HEK293 (cell line): ENCODE measurements at regions not wholly inside any gene's neighbourhood (a gene's known extent, or its start where the extent isn't known, plus 50 kb on each side); places are given as distances from the start of the nearest gene placed in this dataset.

Experiments used
- CTCF ChIA-PET: fragments of 350-600 bp; formaldehyde crosslinking; extraction: SDS; loops from one replicate; lab custom pipeline; 2021; ENCODE audit warnings: antibody characterized with exemption; lab: Yijun Ruan, JAX
- POLR2A ChIA-PET: fragments of 300-600 bp; formaldehyde crosslinking; extraction: SDS; loops from one replicate; lab custom pipeline; 2020; ENCODE audit warnings: antibody characterized with exemption, inconsistent platforms; lab: Yijun Ruan, JAX
- H3K27ac ChIP-seq: fragments of 200-500 bp; sonication (Bioruptor generic); 2 replicates; pipeline ENCODE4 v1.5.1; 2014; ENCODE audit warnings: low read depth, low read length, control low read depth, inconsistent platforms; ENCODE audit errors: extremely low read depth
- H3K36me3 ChIP-seq, 2 experiments: fragments of 200-500 bp in 1 of 2; sonication (Bioruptor generic) in 1 of 2; 1 replicate in 1 of 2; 2 replicates in 1 of 2; pipeline ENCODE4 v1.5.1; 2014 to 2017; ENCODE audit warnings: inconsistent platforms in 2 of 2, low read length in 2 of 2; ENCODE audit not compliant: control insufficient read depth in 2 of 2, insufficient read depth in 1 of 2
- H3K4me1 ChIP-seq: fragments of 200-500 bp; sonication (Bioruptor generic); 2 replicates; pipeline ENCODE4 v1.5.1; 2014; ENCODE audit warnings: mild to moderate bottlenecking, low read length, inconsistent platforms; ENCODE audit not compliant: control insufficient read depth, insufficient read depth
- H3K4me3 ChIP-seq: 2 replicates; pipeline ENCODE4 v1.5.1; 2011; ENCODE audit warnings: low read depth, mild to moderate bottlenecking, control low read depth, low read length, moderate library complexity
- H3K9me3 ChIP-seq: fragments of 200-500 bp; sonication (Bioruptor generic); 2 replicates; pipeline ENCODE4 v1.5.1; 2014; ENCODE audit warnings: low read depth, low read length, inconsistent platforms; ENCODE audit not compliant: control insufficient read depth, insufficient read depth
- FEZF1 ChIP-seq: fragments of 450-650 bp; formaldehyde crosslinking; IDR thresholded peaks from 2 replicates; pipeline ENCODE4 v1.5.1; 2016; ENCODE audit warnings: missing biosample characterization, missing genetic modification characterization
- GFI1B ChIP-seq: fragments of 450-650 bp; formaldehyde crosslinking; IDR thresholded peaks from 2 replicates; pipeline ENCODE4 v1.5.1; 2016; ENCODE audit warnings: missing biosample characterization, missing genetic modification characterization
- SCRT2 ChIP-seq: fragments of 450-650 bp; formaldehyde crosslinking; IDR thresholded peaks from 2 replicates; pipeline ENCODE4 v1.5.1; 2016; ENCODE audit warnings: missing biosample characterization, missing genetic modification characterization
- YY2 ChIP-seq: fragments of 450-650 bp; formaldehyde crosslinking; IDR thresholded peaks from 2 replicates; pipeline ENCODE4 v1.5.1; 2016; ENCODE audit warnings: missing biosample characterization, missing genetic modification characterization
- ZNF324 ChIP-seq: fragments of 450-650 bp; formaldehyde crosslinking; IDR thresholded peaks from 2 replicates; pipeline ENCODE4 v1.5.1; 2016; ENCODE audit warnings: missing biosample characterization, missing genetic modification characterization
- ZNF549 ChIP-seq: fragments of 450-650 bp; IDR thresholded peaks from 2 replicates; pipeline ENCODE4 v1.5.1; 2018; ENCODE audit warnings: missing biosample characterization, missing genetic modification characterization, mild to moderate bottlenecking, inconsistent platforms, moderate library complexity
- ZNF629 ChIP-seq: fragments of 450-650 bp; formaldehyde crosslinking; IDR thresholded peaks from 2 replicates; pipeline ENCODE4 v1.5.1; 2017; ENCODE audit warnings: missing biosample characterization, missing genetic modification characterization
- ZNF747 ChIP-seq: fragments of 450-650 bp; formaldehyde crosslinking; IDR thresholded peaks from 2 replicates; pipeline ENCODE4 v1.5.1; 2016; ENCODE audit warnings: missing biosample characterization, missing genetic modification characterization
- TF ChIP-seq, protein P1 (sequence below): fragments of 450-650 bp; formaldehyde crosslinking; IDR thresholded peaks from 2 replicates; pipeline ENCODE4 v1.5.1; 2016; ENCODE audit warnings: missing biosample characterization, missing genetic modification characterization, borderline replicate concordance
- TF ChIP-seq, protein P2 (sequence below): fragments of 450-650 bp; formaldehyde crosslinking; IDR thresholded peaks from 2 replicates; pipeline ENCODE4 v1.5.1; 2017; ENCODE audit warnings: missing biosample characterization, missing genetic modification characterization
- TF ChIP-seq, protein P3 (sequence below): fragments of 450-650 bp; formaldehyde crosslinking; IDR thresholded peaks from 2 replicates; pipeline ENCODE4 v1.5.1; 2016; ENCODE audit warnings: missing biosample characterization, missing genetic modification characterization, borderline replicate concordance

- TF ChIP-seq, protein P1, sequence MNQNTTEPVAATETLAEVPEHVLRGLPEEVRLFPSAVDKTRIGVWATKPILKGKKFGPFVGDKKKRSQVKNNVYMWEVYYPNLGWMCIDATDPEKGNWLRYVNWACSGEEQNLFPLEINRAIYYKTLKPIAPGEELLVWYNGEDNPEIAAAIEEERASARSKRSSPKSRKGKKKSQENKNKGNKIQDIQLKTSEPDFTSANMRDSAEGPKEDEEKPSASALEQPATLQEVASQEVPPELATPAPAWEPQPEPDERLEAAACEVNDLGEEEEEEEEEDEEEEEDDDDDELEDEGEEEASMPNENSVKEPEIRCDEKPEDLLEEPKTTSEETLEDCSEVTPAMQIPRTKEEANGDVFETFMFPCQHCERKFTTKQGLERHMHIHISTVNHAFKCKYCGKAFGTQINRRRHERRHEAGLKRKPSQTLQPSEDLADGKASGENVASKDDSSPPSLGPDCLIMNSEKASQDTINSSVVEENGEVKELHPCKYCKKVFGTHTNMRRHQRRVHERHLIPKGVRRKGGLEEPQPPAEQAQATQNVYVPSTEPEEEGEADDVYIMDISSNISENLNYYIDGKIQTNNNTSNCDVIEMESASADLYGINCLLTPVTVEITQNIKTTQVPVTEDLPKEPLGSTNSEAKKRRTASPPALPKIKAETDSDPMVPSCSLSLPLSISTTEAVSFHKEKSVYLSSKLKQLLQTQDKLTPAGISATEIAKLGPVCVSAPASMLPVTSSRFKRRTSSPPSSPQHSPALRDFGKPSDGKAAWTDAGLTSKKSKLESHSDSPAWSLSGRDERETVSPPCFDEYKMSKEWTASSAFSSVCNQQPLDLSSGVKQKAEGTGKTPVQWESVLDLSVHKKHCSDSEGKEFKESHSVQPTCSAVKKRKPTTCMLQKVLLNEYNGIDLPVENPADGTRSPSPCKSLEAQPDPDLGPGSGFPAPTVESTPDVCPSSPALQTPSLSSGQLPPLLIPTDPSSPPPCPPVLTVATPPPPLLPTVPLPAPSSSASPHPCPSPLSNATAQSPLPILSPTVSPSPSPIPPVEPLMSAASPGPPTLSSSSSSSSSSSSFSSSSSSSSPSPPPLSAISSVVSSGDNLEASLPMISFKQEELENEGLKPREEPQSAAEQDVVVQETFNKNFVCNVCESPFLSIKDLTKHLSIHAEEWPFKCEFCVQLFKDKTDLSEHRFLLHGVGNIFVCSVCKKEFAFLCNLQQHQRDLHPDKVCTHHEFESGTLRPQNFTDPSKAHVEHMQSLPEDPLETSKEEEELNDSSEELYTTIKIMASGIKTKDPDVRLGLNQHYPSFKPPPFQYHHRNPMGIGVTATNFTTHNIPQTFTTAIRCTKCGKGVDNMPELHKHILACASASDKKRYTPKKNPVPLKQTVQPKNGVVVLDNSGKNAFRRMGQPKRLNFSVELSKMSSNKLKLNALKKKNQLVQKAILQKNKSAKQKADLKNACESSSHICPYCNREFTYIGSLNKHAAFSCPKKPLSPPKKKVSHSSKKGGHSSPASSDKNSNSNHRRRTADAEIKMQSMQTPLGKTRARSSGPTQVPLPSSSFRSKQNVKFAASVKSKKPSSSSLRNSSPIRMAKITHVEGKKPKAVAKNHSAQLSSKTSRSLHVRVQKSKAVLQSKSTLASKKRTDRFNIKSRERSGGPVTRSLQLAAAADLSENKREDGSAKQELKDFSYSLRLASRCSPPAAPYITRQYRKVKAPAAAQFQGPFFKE (tag by site-specific recombination), result no peak
- TF ChIP-seq ZNF629 (tag by site-specific recombination) (no peak), ZNF324 (tag by site-specific recombination) (no peak), ZNF549 (tag by site-specific recombination) (no peak)
- TF ChIP-seq, all 188 proteins: peak for 0
Measured at GRCh38 chr5:32934529-32934928, 223.4 kb downstream of the NPR3 start (continued).

DNA sequence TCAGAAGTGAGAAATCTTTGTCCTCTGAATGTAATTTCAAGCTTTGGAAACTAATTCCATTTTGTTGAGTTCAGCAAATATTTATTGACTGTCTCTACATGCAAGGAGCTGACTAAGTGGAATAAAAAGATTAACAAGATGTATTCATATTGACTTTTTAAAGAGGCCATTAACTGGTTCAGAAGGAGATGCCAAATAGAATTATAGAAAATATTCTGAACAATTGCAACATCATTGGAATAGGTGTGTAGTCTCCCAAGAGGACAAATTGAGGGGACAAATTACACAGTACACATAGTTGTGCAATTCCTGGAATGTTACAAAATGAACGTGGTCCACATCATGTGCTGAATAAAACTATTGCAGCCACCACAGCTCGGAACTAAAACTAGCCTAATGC, 224.2 kb downstream of the NPR3 start:
- Histone ChIP-seq H3K9me3 (no peaks in the 10 kb centered on the region), H3K4me3 (no peak overlapping the region), H3K27ac (no peak overlapping the region), H3K4me1 (no peaks in the 10 kb centered on the region), H3K36me3 (no peaks in the 10 kb centered on the region)
- TF ChIP-seq ZNF747 (tag by site-specific recombination) (no peak), GFI1B (tag by site-specific recombination) (no peak), YY2 (tag by site-specific recombination) (no peak), SCRT2 (tag by site-specific recombination) (no peak), FEZF1 (no peak)
- ChIA-PET POLR2A (no interaction called here), CTCF (interaction anchor here (0.5 kb wide), 1 partner anchor 246 kb away, joined by 3 read pairs; no protein-coding TSS in a partner anchor)

- TF ChIP-seq, protein P2, sequence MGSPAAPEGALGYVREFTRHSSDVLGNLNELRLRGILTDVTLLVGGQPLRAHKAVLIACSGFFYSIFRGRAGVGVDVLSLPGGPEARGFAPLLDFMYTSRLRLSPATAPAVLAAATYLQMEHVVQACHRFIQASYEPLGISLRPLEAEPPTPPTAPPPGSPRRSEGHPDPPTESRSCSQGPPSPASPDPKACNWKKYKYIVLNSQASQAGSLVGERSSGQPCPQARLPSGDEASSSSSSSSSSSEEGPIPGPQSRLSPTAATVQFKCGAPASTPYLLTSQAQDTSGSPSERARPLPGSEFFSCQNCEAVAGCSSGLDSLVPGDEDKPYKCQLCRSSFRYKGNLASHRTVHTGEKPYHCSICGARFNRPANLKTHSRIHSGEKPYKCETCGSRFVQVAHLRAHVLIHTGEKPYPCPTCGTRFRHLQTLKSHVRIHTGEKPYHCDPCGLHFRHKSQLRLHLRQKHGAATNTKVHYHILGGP (tag by site-specific recombination), result no peak
- TF ChIP-seq, protein P3, sequence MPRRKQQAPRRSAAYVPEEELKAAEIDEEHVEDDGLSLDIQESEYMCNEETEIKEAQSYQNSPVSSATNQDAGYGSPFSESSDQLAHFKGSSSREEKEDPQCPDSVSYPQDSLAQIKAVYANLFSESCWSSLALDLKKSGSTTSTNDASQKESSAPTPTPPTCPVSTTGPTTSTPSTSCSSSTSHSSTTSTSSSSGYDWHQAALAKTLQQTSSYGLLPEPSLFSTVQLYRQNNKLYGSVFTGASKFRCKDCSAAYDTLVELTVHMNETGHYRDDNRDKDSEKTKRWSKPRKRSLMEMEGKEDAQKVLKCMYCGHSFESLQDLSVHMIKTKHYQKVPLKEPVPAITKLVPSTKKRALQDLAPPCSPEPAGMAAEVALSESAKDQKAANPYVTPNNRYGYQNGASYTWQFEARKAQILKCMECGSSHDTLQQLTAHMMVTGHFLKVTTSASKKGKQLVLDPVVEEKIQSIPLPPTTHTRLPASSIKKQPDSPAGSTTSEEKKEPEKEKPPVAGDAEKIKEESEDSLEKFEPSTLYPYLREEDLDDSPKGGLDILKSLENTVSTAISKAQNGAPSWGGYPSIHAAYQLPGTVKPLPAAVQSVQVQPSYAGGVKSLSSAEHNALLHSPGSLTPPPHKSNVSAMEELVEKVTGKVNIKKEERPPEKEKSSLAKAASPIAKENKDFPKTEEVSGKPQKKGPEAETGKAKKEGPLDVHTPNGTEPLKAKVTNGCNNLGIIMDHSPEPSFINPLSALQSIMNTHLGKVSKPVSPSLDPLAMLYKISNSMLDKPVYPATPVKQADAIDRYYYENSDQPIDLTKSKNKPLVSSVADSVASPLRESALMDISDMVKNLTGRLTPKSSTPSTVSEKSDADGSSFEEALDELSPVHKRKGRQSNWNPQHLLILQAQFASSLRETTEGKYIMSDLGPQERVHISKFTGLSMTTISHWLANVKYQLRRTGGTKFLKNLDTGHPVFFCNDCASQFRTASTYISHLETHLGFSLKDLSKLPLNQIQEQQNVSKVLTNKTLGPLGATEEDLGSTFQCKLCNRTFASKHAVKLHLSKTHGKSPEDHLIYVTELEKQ (tag by site-specific recombination), result no peak
- TF ChIP-seq GFI1B (tag by site-specific recombination) (no peak), ZNF324 (tag by site-specific recombination) (no peak)
- POLR2A ChIA-PET, result no interaction called here
- Histone ChIP-seq H3K4me3 (no peak overlapping the region), H3K27ac (no peak overlapping the region), H3K36me3 (no peaks in the 10 kb centered on the region), H3K9me3 (no peaks in the 10 kb centered on the region), H3K4me1 (no peaks in the 10 kb centered on the region)
- CTCF ChIA-PET, result no interaction called here
Measured at GRCh38 chr5:32936329-32936728, 225.2 kb downstream of the NPR3 start.
